ENCODE measurements at regions not wholly inside any gene's neighbourhood (a gene's known extent, or its start where the extent isn't known, plus 50 kb on each side); places are given as distances from the start of the nearest gene placed in this dataset.

GRCh38 chr11:33944693-33945424 is 53.0 kb upstream of the LMO2 start (continued):
- TF ChIP-seq FOXA1 (IDR thresholded peaks at IDR 0.05; ENCODE audit: borderline replicate concordance) (no peak), NR3C1 (CRISPR knock-in tag; IDR thresholded peaks at IDR 0.05) (no peak), GABPB1 (CRISPR knock-in tag; IDR thresholded peaks at IDR 0.05) (peak; percentile 64; the same call in 1 of the 2 replicates), MAX (CRISPR knock-in tag; IDR thresholded peaks at IDR 0.05) (peak; percentile 82), STAT6 (CRISPR knock-in tag; IDR thresholded peaks at IDR 0.05) (no peak), ZNF512 (tag; IDR thresholded peaks at IDR 0.05) (no peak), CTCFL (IDR thresholded peaks at IDR 0.05; ENCODE audit: borderline replicate concordance, insufficient read depth, low read depth, low read length, poor library complexity, severe bottlenecking) (no peak), ZNF23 (CRISPR knock-in tag; IDR thresholded peaks at IDR 0.05) (peak; percentile 70), CAMTA2 (CRISPR knock-in tag; conservative IDR thresholded peaks at IDR 0.05) (no peak), SMARCC2 (IDR thresholded peaks at IDR 0.05; ENCODE audit: low read depth) (peak; percentile 99), ATF2 (CRISPR knock-in tag; IDR thresholded peaks at IDR 0.05) (no peak), PML (IDR thresholded peaks at IDR 0.05; ENCODE audit: low read length) (peak; percentile 100), HMG20B (CRISPR knock-in tag; IDR thresholded peaks at IDR 0.05) (no peak), KDM5B (IDR thresholded peaks at IDR 0.05; ENCODE audit: insufficient replicate concordance, low read depth, low read length) (no peak), C11orf30 (IDR thresholded peaks at IDR 0.05; ENCODE audit: low read depth) (peak; percentile 87), ZNF165 (CRISPR knock-in tag; IDR thresholded peaks at IDR 0.05; ENCODE audit: borderline replicate concordance) (no peak), ZNF717 (CRISPR knock-in tag; IDR thresholded peaks at IDR 0.05) (no peak), HMGN3 (IDR thresholded peaks at IDR 0.05; ENCODE audit: borderline replicate concordance, extremely low read depth, insufficient read length, low read depth, low read length) (peak; percentile 99), SIRT6 (IDR thresholded peaks at IDR 0.05; ENCODE audit: low read depth, low read length) (no peak)

Data from K562 (cell line).